Keratinocyte (primary cell): ENCODE measurements at regions not wholly inside any gene's neighbourhood (a gene's known extent, or its start where the extent isn't known, plus 50 kb on each side); places are given as distances from the start of the nearest gene placed in this dataset.

Source experiments
- EZH2 ChIP-seq: IDR thresholded peaks from one replicate; pipeline ENCODE4 v1.6.1; 2012; ENCODE audit warnings: inconsistent platforms, mild to moderate bottlenecking, low read length, moderate library complexity
- TF ChIP-seq, protein P1 (sequence below), 3 experiments: IDR thresholded peaks in 1 of 3; conservative IDR thresholded peaks in 1 of 3; optimal IDR thresholded peaks in 1 of 3; 2 replicates in 2 of 3; 3 replicates in 1 of 3; pipeline versions ENCODE3 to v1.5.1; 2011; ENCODE audit warnings: low read length in 3 of 3, mild to moderate bottlenecking in 3 of 3, moderate library complexity in 2 of 3, control low read depth in 1 of 3, inconsistent platforms in 1 of 3; ENCODE audit not compliant: insufficient read depth in 2 of 3; ENCODE audit errors: extremely low read depth in 1 of 3

DNA sequence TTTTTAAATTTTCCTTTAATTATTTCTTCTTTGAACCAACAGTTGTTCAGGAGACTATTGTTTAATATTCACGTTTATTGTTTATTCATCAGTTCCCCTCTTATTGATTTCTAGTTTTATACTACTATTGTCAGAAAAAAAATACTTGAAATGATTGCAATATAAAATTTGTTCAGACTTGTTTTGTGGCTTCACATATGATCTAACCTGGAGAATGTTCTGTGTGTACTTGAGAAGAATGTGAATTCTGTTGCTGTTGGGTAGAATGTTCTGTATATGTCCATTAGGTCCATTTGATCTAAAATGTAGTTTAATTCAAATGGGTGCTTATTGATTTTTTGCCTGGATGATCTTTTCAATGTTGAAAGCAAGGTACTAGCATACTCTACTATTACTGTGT lies 408.7 kb upstream of the RIOK2 start:
- TF ChIP-seq, protein P1, sequence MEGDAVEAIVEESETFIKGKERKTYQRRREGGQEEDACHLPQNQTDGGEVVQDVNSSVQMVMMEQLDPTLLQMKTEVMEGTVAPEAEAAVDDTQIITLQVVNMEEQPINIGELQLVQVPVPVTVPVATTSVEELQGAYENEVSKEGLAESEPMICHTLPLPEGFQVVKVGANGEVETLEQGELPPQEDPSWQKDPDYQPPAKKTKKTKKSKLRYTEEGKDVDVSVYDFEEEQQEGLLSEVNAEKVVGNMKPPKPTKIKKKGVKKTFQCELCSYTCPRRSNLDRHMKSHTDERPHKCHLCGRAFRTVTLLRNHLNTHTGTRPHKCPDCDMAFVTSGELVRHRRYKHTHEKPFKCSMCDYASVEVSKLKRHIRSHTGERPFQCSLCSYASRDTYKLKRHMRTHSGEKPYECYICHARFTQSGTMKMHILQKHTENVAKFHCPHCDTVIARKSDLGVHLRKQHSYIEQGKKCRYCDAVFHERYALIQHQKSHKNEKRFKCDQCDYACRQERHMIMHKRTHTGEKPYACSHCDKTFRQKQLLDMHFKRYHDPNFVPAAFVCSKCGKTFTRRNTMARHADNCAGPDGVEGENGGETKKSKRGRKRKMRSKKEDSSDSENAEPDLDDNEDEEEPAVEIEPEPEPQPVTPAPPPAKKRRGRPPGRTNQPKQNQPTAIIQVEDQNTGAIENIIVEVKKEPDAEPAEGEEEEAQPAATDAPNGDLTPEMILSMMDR (optimal IDR thresholded peaks at IDR 0.05 in 1 of 3, IDR thresholded peaks at IDR 0.05 in 1 of 3, conservative IDR thresholded peaks at IDR 0.05 in 1 of 3; ENCODE audit: extremely low read depth in 1 of 3, insufficient read depth in 2 of 3, low read length in 3 of 3): no peak
- no peak for TF ChIP-seq EZH2
